HS-5 (cell line): ENCODE measurements at regions not wholly inside any gene's neighbourhood (a gene's known extent, or its start where the extent isn't known, plus 50 kb on each side); places are given as distances from the start of the nearest gene placed in this dataset.
"Not testable (repeated sequence)": the region's sequence is repeated elsewhere in the genome, so short reads cannot be mapped to it uniquely, and the experiment has no call there.

ENCODE experiments used
- DNase-seq: peaks from one replicate; pipeline ENCODE4 v3.0.0-alpha.2; 2012; ENCODE audit warnings: low read depth

GRCh38 chrX:40245488-40246071, 147.8 kb upstream of the BCOR start:
- DNase-seq = no peak

GRCh38 chrX:40244980-40245379, 147.2 kb upstream of the BCOR start:
- DNase-seq = no peak

GRCh38 chrX:40243755-40244515, 146.2 kb upstream of the BCOR start:
- DNase-seq = no peak

- DNase-seq = no peak
Observed at GRCh38 chrX:40240844-40241243, 143.1 kb upstream of the BCOR start.

GRCh38 chrX:40237731-40238178, 140.0 kb upstream of the BCOR start:
- no peak for DNase-seq

- no peak for DNase-seq
Observed at GRCh38 chrX:40230646-40231045, 132.9 kb upstream of the BCOR start.

- DNase-seq = no peak
Observed at GRCh38 chrX:40227125-40227524, 129.4 kb upstream of the BCOR start.

- DNase-seq = no peak
Observed at GRCh38 chrX:40224658-40225057, 126.9 kb upstream of the BCOR start.

GRCh38 chrX:40222612-40223011, 124.9 kb upstream of the BCOR start:
- DNase-seq = not testable (repeated sequence)

GRCh38 chrX:40213092-40213491, 115.3 kb upstream of the BCOR start:
- DNase-seq = no peak

- no peak for DNase-seq
Observed at GRCh38 chrX:40209951-40210617, 112.3 kb upstream of the BCOR start.

GRCh38 chrX:40207626-40208025, 109.9 kb upstream of the BCOR start:
- DNase-seq = peak; percentile 30

GRCh38 chrX:40205471-40205870, 107.7 kb upstream of the BCOR start:
- no peak for DNase-seq

GRCh38 chrX:40202456-40202855, 104.7 kb upstream of the BCOR start:
- no peak for DNase-seq

- no peak for DNase-seq
Observed at GRCh38 chrX:40201329-40201885, 103.6 kb upstream of the BCOR start.

- no peak for DNase-seq
Observed at GRCh38 chrX:40199704-40200103, 101.9 kb upstream of the BCOR start.

GRCh38 chrX:40197071-40197470, 99.3 kb upstream of the BCOR start:
- DNase-seq = no peak

- no peak for DNase-seq
Observed at GRCh38 chrX:40195368-40195767, 97.6 kb upstream of the BCOR start.

GRCh38 chrX:40192196-40192595, 94.4 kb upstream of the BCOR start:
- no peak for DNase-seq

GRCh38 chrX:40189637-40190036, 91.9 kb upstream of the BCOR start:
- DNase-seq = no peak

GRCh38 chrX:40188573-40189417, 91.0 kb upstream of the BCOR start:
- no peak for DNase-seq

- no peak for DNase-seq
Observed at GRCh38 chrX:40184968-40185367, 87.2 kb upstream of the BCOR start.
